Lung microvascular endothelial cell (primary cell): ENCODE measurements at regions not wholly inside any gene's neighbourhood (a gene's known extent, or its start where the extent isn't known, plus 50 kb on each side); places are given as distances from the start of the nearest gene placed in this dataset.
"Not testable (repeated sequence)": the region's sequence is repeated elsewhere in the genome, so short reads cannot be mapped to it uniquely, and the experiment has no call there.

Experiments
- DNase-seq, 2 donors: peaks; one replicate each; pipeline versions ENCODE4 v3.0.0 to v3.0.0-alpha.2; 2010; ENCODE audit warnings: low read depth in 2 of 2

GRCh38 chr12:63410197-63410596 is 258.1 kb downstream of the DPY19L2 start:
- peak; percentile 75 to 85 for DNase-seq

DNA sequence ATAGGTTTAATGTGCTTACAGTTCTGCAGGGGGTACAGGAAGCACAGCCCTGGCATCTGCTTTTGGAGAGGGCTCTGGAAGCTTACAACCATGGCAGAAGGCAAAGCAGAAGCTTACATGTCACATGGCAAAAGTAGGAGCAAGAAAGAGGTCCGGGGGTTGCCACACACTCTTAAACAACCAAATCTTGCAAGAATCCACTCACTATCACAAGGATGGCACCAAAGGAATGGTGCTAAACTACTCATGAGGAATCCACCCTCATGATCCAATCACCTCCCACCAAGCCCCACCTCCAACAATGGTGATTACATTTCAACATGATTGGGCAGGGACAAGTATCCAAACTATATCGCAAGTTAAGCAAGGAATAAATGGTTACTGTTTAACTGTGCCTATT is 255.8 kb upstream of the AVPR1A start:
- DNase-seq = no peak

- peak in 1 of 2 donors; percentile 58 for DNase-seq
Observed at GRCh38 chr12:63404611-63405010, 253.6 kb upstream of the AVPR1A start.

GRCh38 chr12:63403256-63403655 is 252.3 kb upstream of the AVPR1A start:
- DNase-seq = no peak

DNA sequence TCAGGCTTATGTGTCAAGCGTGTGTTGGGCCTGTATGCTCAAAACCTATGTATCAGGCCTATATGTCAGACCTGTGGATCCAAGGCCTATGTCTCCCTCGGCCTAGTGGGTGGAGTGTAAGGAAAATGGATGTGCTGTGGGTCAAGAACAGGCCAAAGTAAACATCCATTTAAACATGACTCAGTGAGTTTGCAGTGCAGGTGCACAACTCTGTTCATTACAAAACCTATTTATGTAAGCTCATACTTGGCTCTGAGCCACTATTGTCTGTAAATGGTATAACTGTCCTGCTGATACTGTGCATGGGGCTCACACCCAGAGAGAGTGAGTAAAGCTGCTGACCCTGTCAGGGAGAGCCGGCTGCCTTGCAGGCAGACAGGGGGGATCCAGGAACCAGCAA is 249.7 kb upstream of the AVPR1A start:
- DNase-seq = peak; percentile 98

- no peak for DNase-seq
Observed at GRCh38 chr12:63400318-63400717, 249.3 kb upstream of the AVPR1A start.

GRCh38 chr12:63397807-63398206 is 246.8 kb upstream of the AVPR1A start:
- DNase-seq = no peak

DNA sequence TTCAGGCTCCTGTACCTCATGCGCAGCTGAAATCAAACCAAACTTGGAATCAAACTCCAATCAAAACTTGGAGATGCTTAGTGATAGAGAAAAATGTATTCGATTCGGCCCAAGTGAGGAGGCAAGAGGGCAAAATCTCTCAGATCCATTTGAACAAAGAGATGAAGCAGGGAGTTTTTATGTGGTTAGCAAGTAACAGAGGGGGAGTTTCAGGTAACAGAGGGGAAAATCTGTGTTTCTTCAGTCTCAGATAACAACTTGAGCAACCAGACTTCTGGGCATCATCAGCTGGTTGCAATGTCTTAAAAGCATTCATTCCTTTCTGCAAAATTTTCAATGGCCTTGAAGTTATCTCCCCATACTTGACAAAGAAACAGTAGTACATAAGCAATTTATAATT is 245.1 kb upstream of the AVPR1A start:
- no peak for DNase-seq

DNA sequence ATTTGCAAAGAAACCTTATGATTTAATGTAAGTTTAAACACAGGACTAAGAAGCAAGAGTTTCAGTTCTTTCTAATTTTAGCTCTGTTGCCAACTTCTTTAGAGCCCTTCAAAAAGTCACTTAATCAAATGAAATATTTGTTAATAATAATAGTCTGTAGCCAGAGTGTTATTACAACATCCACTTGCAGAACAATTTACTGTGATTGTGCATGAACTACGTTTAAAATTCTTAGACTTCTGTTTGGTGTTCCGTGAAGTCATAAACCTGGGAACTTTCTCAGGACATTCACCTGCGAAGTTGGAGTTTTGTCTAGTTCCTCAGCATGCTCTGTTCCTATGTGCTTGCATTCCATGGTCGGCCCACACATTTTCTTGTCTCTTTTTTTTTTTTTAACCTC is 244.0 kb upstream of the AVPR1A start:
- DNase-seq = no peak

DNA sequence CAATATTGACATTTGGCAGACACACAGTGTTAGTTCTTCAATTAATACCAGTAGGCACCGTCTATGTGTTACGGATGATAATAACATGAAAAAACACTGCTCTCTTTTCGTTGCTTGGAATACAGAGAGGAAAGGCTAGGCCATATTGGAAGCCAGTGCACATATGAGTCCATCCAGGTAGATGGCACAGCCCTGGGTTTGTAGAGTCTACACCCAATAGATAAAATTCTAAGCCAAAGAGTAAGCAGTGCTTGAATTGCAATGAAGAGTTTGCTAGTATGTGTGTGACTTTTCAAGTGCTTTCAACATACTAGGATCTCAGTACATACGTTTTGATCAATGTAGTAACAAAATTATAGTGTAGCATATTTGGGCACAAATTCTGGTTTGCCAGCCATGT is 243.3 kb upstream of the AVPR1A start:
- no peak for DNase-seq

- DNase-seq = no peak
Observed at GRCh38 chr12:63389211-63389610, 238.2 kb upstream of the AVPR1A start.

DNA sequence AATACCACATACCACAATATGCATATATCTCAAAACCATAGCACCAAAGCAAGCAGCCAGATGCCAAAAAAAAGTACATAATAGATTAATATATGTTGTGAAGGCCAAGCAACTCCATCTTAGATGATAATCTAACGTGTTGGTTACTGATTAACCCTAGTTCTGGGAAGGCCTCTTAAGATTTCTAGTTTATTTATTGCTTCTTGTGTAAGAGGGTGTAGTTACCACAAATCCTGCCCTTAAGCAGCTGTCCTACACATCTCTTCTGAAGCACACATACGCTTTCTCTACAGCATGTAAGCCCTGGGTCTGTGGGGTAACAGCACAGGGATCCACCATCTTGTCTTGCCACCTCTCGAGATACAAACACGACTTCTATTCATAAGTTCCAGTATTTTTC is 236.8 kb upstream of the AVPR1A start:
- DNase-seq = no peak

DNA sequence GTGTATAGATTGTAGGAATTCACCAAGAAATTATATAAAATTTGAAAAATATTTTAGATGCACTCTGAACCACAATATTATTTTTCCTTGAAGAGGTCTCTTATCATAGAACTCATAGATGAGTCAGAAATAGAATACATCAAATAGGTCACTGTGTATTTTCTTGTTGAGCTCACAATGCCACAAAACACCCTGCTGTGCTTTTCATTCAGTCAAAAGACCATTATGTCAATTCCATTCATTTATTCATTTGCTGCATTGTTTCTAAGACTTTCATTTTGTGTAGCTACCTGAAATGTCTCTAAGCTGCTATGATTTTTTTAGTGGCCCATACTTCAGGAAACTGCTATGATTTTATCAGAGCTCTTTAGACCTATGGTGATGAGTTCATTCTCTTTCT is 231.9 kb upstream of the AVPR1A start:
- DNase-seq = no peak

GRCh38 chr12:63362791-63363190 is 211.8 kb upstream of the AVPR1A start:
- peak in 1 of 2 donors; percentile 40 for DNase-seq

GRCh38 chr12:63362166-63362565 is 211.2 kb upstream of the AVPR1A start:
- DNase-seq = no peak

DNA sequence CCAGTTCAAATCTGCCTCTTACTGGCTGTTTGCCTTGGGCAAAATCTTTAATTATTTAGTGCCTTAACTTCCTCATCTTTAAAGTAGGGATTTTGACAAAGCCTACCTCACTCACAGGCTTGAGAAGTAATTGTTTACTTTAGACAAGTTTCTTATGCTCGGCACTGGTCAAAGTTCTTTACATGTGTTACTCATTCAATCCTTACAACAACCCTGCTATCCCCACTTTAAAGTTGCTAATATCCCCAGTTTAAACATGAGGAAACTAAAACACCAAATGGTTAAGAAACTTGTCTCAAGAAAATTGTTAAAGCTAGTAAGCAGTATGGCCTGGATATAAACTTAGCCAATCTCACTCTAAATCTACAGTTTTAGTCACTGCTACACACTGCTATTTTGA is 204.0 kb upstream of the AVPR1A start:
- DNase-seq = no peak

DNA sequence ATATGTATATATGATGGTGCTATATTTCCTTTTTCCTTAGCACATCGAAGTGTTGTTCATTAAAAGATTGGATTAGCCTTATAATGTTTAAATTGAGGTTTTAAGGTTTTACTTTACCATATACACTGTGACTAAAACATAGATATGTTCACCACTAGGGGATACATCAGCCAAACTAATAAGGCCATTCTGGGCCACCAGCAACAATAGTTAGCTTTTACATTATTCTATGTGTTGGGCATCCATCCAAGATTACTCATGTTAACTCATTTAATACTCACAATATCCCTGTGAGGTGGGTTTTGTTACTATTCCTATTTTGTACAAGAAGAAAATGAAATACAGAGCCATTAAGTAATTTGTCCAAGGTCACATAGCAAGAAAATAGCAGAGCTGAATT is 202.6 kb upstream of the AVPR1A start:
- peak; percentile 35 to 75 for DNase-seq

DNA sequence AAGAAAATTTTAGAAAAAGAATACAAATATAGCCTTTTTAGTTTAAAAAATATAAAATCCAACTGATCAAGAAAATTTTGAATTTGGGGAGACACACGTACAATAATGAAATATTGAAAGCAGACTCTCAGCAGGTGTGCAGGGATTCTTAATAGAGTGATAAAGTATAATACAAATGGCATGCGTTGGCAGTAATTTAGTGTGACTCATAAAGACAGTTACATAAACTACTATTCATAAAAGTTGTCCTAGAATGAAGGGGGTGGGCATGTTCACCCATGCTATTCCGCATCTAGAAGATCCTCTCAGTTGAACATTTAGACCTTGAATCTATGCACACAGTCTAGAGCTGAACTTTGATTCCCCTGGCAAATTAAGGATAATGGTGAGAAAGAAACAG is 200.4 kb upstream of the AVPR1A start:
- no peak for DNase-seq

GRCh38 chr12:63348556-63348955 is 197.6 kb upstream of the AVPR1A start:
- no peak for DNase-seq

DNA sequence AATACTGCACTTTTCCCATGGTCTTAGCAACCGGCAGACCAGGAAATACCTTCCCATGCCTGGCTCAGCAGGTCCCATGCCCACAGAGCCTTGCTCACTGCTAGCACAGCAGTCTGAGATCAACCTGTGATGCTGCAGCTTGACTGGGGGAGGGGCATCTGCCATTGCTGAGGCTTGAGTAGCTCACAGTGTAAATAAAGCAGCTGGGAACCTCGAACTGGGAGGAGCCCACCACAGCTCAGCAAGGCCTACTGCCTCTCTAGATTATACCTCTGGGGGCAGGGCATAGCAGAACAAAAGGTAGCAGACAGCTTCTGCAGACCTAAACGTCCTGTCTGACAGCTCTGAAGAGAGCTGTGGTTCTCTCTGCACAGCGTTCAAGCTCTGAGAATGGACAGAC is 186.2 kb upstream of the AVPR1A start:
- DNase-seq = not testable (repeated sequence)

DNA sequence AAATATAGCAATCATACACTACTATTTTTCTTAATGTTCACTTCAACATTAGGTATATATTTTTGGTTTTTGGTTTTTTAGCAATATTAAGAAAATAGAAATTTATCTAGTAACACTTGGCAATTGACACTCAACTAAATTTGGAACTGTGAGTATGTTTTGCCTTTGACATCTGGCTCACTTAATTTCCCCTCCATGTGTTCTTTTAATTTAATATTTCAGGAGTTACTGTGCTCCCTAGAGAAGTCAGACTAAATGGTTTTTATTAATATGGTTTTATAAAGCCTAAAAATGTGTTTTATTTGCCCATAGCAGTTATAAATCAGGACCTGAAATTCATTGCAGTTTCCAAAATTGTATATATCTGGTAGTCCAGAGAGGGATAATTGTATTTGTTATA is 175.3 kb upstream of the AVPR1A start:
- peak in 1 of 2 donors; percentile 23 for DNase-seq

GRCh38 chr12:63325757-63326156 is 174.8 kb upstream of the AVPR1A start:
- DNase-seq = peak; percentile 22 to 84

- DNase-seq = no peak
Observed at GRCh38 chr12:63323942-63324341, 172.9 kb upstream of the AVPR1A start.

DNA sequence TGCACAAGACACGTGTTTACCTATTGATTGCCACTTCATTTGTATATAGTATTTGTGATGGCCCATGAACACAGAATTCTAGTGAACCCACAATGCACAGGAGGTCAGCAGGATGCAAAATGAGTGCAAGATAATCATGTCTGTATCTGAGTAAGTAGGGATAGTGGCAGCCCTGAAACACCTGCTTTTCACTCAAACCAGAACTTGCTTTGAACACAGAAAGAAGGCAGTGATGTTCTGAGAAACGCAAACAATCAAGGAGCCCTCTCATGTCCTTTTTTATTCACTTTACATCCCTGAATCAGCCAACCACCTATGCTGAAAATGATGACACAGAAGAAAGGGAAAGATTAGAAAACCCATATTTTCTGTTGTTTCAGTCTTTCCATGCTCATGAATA is 170.4 kb upstream of the AVPR1A start:
- DNase-seq = no peak
